GM19238 (cell line): ENCODE measurements at regions not wholly inside any gene's neighbourhood (a gene's known extent, or its start where the extent isn't known, plus 50 kb on each side); places are given as distances from the start of the nearest gene placed in this dataset.

Source experiments
- DNase-seq: peaks from one replicate; pipeline ENCODE4 v3.0.0; 2011; ENCODE audit warnings: low spot score; ENCODE audit not compliant: insufficient read length

DNA sequence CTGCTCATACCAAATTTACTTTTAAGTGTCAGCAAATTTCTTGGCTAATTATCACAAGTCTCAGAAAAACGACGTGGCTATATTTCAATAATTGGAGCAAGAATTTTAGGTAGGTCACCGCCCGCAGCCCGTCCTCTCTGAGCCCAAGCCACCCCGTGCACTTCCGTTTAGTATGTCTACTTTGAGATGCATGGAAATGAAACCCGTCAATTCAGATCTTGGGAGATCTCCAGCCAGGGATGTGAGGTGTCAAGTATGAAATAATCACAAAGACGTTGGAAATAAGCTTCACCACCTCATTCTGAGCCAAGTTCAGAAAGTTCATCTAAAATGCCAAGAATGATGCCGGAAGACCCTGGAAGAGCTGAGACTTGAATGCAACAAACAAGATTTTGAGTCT is 132.6 kb upstream of the IRF2BP2 start:
- no peak for DNase-seq

DNA sequence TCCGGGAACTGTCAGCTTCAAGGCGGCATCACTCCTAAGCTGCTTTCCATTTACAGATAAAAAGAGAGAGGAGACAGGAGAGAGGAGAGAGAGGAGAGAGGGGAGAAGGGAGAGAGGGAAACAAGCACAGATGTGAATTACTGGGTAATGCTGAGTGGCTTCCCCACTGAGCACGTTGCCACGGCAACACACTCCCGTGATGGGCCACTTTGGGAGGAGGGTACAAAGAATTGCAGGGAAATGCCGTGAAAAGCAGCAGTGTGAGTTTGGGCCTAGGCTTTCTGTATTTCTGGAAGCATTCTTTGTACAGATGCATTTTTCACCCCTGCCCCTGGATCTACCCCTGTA is 128.0 kb upstream of the IRF2BP2 start:
- DNase-seq, result no peak

DNA sequence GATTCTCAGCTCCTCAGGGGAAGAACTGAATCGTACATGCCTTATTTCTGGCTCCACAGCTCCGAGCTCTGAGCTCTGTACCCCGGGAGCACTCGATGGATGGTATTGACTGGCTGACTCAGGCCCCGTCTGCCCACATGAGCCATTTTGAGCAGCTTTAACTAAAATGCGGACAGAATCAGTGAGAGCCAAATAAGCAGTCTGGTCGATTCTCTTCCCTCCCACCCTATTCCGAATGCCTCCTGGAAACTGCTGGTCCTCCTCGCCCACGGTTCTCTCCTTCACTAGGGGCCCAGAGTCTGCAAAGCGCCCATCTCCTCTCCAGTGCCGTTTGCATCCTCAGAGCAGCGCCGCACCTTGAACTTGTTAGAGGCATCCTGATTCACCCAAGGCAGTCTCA is 125.9 kb upstream of the IRF2BP2 start:
- no peak for DNase-seq

DNA sequence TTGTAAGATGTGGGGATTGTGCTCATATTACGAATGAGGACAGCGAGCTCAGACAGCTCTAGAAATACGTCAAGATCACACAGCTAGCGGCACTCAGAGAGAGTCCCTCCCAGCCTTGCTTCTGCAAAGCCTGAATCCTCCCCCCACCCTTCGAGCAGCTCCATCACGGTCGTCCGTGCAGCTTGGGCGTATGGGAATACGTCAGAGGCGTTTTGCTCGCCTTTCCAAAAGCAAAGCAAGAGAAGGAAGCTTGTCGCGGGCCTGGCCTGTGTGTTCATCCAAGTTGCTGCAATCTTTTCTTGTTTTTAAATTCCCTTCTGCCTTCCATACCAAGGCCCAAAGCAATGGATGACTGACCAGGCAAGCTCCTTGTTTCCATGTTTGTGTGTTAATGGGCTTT is 125.5 kb upstream of the IRF2BP2 start:
- DNase-seq, result no peak

DNA sequence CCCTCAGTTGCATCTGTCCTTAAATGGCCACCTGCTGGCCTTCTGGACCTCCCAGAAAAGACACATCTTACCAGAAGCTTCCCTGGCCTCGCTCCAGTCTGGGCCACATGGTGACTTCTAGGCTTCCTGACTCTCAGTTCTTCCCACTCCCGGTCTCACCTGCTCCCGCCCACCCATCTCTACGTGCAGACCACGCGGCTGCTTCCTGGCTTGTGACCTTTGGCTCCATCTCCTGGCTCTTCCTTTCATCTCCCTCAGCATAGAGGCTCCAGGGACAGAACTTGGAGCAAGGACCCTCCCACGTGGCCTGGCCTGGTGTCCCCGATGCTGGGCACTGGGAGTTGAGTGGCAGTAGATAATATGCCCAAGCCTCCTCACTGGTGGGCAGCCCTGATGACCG is 124.9 kb upstream of the IRF2BP2 start:
- DNase-seq, result no peak

GRCh38 chr1:234734412-234734835 is 124.4 kb upstream of the IRF2BP2 start:
- DNase-seq, result no peak

- no peak for DNase-seq
Observed at GRCh38 chr1:234733427-234733826, 123.4 kb upstream of the IRF2BP2 start.

DNA sequence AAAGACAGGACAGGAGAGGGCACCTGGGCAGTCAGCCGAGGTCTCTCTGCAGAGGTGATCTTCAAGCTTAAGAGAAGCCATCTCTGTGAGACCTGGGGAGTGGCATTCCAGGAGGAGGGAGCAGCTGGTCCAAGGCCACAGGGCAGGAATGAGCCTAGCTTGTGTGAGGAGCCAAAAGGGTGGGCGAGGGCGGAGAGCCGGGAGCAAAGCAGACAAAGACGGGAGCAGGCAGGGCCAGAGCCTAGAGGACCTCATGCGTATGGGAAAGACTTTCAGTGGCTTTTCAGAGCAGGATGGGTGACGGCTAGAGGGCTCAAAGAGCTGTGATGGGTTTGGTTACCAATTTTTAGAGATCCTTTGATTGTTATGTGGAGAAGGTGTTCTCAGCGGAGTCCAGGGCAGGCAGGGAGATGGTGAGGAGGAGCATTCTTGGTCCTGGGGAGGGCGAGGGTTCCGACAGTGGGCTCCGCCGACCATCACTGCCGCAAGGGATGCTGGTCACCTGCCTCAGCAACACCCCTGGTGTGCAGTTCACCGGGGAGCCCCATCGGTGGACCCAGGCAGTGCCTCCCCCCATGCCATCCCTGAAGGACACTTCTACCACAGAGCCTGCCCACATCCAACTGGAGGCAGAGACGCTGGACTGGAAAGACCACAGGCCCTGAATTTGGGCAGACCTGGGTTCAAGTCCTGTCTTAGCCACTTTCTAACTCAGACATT is 122.9 kb upstream of the IRF2BP2 start:
- no peak for DNase-seq

DNA sequence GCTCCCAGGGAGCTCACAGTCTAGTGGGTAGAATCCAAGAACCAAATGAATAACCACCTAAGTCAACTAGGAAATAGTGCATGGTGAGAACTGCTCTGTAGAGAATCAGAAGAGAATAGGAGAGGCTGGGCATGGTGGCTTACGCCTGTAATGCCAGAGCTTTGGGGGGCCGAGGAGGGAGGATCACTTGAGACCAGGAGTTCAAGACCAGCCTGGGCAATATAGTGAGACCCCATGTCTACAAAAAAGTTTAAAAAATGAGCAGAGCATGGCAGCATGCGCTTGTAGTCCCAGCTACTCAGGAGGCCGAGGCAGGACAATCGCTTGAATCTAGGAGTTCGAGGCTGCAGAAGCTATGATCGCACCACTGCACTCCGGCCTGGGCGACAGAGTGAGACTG is 122.3 kb upstream of the IRF2BP2 start:
- DNase-seq, result no peak

- peak; percentile 41 for DNase-seq
Observed at GRCh38 chr1:234731569-234732085, 121.6 kb upstream of the IRF2BP2 start.

DNA sequence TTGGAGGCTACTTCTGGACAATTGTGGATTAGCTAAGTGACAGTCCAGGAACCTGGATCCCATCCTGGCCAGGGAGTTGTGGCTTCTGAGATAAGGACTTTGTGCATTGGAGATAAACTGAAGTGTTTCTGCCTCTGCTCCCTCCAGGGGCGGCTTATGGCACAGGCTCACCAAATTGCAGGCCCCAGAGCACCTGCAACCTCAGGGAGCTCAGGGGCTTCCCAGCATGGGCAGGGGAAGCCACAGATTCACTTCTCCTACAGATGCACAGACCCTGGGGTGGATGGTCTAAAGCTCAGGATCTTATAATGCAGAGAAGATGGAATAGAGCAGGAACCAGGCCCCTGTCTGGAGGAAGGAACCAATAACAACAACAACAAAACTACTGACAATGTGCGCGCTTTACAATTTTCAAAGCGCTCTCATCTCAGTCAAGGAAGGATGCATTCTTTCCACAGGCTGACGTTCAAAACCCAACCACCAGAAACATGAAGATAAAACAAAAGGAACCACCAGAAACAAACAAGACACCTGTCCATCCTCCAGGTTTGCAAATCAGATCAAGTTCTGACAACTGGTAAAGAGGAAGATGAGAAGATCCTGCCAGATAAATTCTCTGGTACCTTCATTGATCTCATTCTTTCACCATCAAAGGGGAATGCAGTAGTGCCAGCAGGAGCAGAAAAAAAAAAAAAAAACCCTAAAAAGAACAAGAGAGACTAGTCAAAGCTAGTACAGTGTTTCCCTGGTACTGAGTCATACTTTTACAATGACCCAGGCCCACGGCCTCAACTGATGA is 121.0 kb upstream of the IRF2BP2 start:
- peak; percentile 39 for DNase-seq

- DNase-seq, result no peak
Observed at GRCh38 chr1:234730475-234730769, 120.4 kb upstream of the IRF2BP2 start.

- DNase-seq, result no peak
Observed at GRCh38 chr1:234729561-234730474, 119.8 kb upstream of the IRF2BP2 start.

- no peak for DNase-seq
Observed at GRCh38 chr1:234728740-234729139, 118.8 kb upstream of the IRF2BP2 start.

- DNase-seq, result no peak
Observed at GRCh38 chr1:234727018-234727940, 117.3 kb upstream of the IRF2BP2 start.

DNA sequence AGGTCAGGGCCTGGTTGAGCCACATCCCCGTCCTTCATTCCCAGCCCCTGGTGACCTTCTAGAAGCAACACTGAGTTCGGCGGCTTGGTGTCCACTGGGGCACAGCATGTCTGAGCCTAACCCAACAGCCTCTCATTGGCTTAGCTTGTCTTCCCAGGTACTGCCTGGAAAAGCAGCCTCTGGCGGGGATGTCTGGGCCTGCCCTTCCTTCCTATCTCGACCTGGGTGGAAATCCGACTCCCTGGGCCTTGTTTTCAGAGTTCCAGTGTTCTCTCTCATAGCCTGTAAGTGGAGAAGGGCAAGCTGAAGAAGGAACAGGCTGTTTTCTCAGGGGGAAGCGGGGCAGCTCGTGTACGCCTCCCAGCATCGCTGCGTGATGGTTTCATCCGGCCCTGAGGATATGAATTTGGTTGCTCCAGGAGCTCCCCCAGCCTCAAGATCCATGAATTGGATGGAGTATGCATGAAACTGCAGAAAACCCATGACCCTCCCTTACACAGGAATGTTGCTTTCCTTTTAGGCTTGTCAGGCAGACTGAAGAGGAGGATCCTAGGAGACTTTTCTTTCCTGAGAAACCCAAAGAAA is 116.5 kb upstream of the IRF2BP2 start:
- no peak for DNase-seq

- no peak for DNase-seq
Observed at GRCh38 chr1:234725177-234726132, 115.5 kb upstream of the IRF2BP2 start.

GRCh38 chr1:234724516-234725176 is 114.7 kb upstream of the IRF2BP2 start:
- no peak for DNase-seq
